HG03064 (cell line): ENCODE measurements at regions not wholly inside any gene's neighbourhood (a gene's known extent, or its start where the extent isn't known, plus 50 kb on each side); places are given as distances from the start of the nearest gene placed in this dataset.

Experiments used
- ATAC-seq: cut with Tn5 transposase; IDR thresholded peaks from one replicate; pipeline ENCODE4 v1.9.1; 2021; ENCODE audit warnings: low read depth; ENCODE audit not compliant: unreplicated experiment

- ATAC-seq: no peak
These were observed 392.7 kb downstream of the UQCRFS1 start for GRCh38 chr19:28820289-28820688.

- no peak for ATAC-seq
These were observed 397.7 kb downstream of the UQCRFS1 start for GRCh38 chr19:28815257-28815656.

- no peak for ATAC-seq
These were observed 418.6 kb downstream of the UQCRFS1 start for GRCh38 chr19:28794301-28794700.

GRCh38 chr19:28793391-28794168 is 419.4 kb downstream of the UQCRFS1 start:
- ATAC-seq: no peak

GRCh38 chr19:28785971-28786370 is 427.0 kb downstream of the UQCRFS1 start:
- no peak for ATAC-seq

GRCh38 chr19:28764066-28764465 is 448.9 kb downstream of the UQCRFS1 start:
- ATAC-seq: no peak

GRCh38 chr19:28746478-28746877 is 466.5 kb downstream of the UQCRFS1 start:
- no peak for ATAC-seq

GRCh38 chr19:28744943-28745342 is 468.0 kb downstream of the UQCRFS1 start:
- no peak for ATAC-seq

GRCh38 chr19:28744014-28744413 is 468.9 kb downstream of the UQCRFS1 start:
- ATAC-seq: no peak

GRCh38 chr19:28737021-28737895 is 475.7 kb downstream of the UQCRFS1 start:
- ATAC-seq: no peak

- no peak for ATAC-seq
These were observed 476.4 kb downstream of the UQCRFS1 start for GRCh38 chr19:28736528-28736927.

GRCh38 chr19:28731577-28731976 is 481.4 kb downstream of the UQCRFS1 start:
- ATAC-seq: no peak

- ATAC-seq: no peak
These were observed 482.0 kb downstream of the UQCRFS1 start for GRCh38 chr19:28730791-28731512.

- no peak for ATAC-seq
These were observed 485.3 kb downstream of the UQCRFS1 start for GRCh38 chr19:28727480-28728159.

GRCh38 chr19:28726533-28727479 is 486.1 kb downstream of the UQCRFS1 start:
- ATAC-seq: no peak

- ATAC-seq: no peak
These were observed 494.0 kb downstream of the UQCRFS1 start for GRCh38 chr19:28718909-28719308.

- no peak for ATAC-seq
These were observed 497.8 kb downstream of the UQCRFS1 start for GRCh38 chr19:28715157-28715556.

GRCh38 chr19:28711411-28711810 is 501.5 kb downstream of the UQCRFS1 start:
- ATAC-seq: no peak

GRCh38 chr19:28710278-28710677 is 502.7 kb downstream of the UQCRFS1 start:
- ATAC-seq: no peak
